ENCODE measurements at regions not wholly inside any gene's neighbourhood (a gene's known extent, or its start where the extent isn't known, plus 50 kb on each side); places are given as distances from the start of the nearest gene placed in this dataset.
A peak's percentile ranks its signal among the peaks of the same experiment; 100 is the strongest.

- Histone ChIP-seq H3K4me3 (no peak overlapping the region), H3K9me3 (no peaks in the 10 kb centered on the region), H3K27ac (no peak overlapping the region), H3K27me3 (no peaks in the 10 kb centered on the region), H3K4me1 (peaks cover 0 to 19% (median 0%) of the 10 kb centered on the region in 4 donors), H3K36me3 (no peaks in the 10 kb centered on the region)
- TF ChIP-seq CTCF (IDR thresholded peaks at IDR 0.05) (no peak), POLR2A (IDR thresholded peaks at IDR 0.05) (no peak)
- intact Hi-C loops (cut with DNase I): no loop called here
- ATAC-seq: no peak
- DNase-seq: no peak
- WGBS (ENCODE audit: insufficient coverage, low coverage, low lambda C conversion rate, missing lambda C conversion rate): 100% methylated on average over 1 of the region's 1 CpG
Observed at GRCh38 chr1:83548311-83548710, 450.6 kb downstream of the TTLL7 start.

DNA sequence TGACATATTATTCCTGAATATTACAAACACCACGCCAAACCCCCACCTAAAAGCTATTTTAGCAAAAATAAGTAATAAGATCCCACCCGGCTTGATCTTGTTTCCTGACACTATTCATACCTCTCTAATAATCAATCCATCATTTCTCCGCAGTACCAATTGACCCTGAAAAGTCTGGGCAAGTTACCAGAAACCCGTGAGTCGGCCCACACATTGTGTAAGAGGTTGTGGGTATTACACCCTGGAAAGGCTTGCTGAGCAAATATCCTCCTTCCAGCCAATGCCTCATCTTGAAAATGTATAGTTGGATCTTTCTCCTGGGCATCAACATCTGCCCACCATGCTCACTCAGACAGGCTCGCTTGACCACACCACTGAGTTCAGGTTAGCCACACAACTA lies 451.0 kb downstream of the TTLL7 start:
- Histone ChIP-seq H3K9me3 (no peaks in the 10 kb centered on the region), H3K36me3 (no peaks in the 10 kb centered on the region), H3K27ac (no peak overlapping the region), H3K4me1 (peaks cover 0 to 19% (median 0%) of the 10 kb centered on the region in 4 donors), H3K27me3 (no peaks in the 10 kb centered on the region), H3K4me3 (no peak overlapping the region)
- WGBS (ENCODE audit: insufficient coverage, low coverage, low lambda C conversion rate, missing lambda C conversion rate): 50% methylated on average over 6 of the region's 6 CpGs
- ATAC-seq (peak; percentile 91 to 98 (median 97)), DNase-seq (peak; percentile 25 to 60 (median 56))
- TF ChIP-seq CTCF (IDR thresholded peaks at IDR 0.05) (no peak), POLR2A (IDR thresholded peaks at IDR 0.05) (no peak)
- intact Hi-C loops (cut with DNase I): no loop called here

- no peak overlapping the region for H3K27ac ChIP-seq
- peaks cover 0 to 19% (median 0%) of the 10 kb centered on the region in 4 donors for H3K4me1 ChIP-seq
- intact Hi-C loops (cut with DNase I): no loop called here
- no peaks in the 10 kb centered on the region for H3K9me3 ChIP-seq
- no peak for TF ChIP-seq CTCF (IDR thresholded peaks at IDR 0.05)
- no peak for TF ChIP-seq POLR2A (IDR thresholded peaks at IDR 0.05)
- no peaks in the 10 kb centered on the region for H3K27me3 ChIP-seq
- no peak overlapping the region for H3K4me3 ChIP-seq
- DNase-seq (no peak), ATAC-seq (no peak)
- 71% methylated on average over 1 of the region's 1 CpG for WGBS (ENCODE audit: insufficient coverage, low coverage, low lambda C conversion rate, missing lambda C conversion rate)
- no peaks in the 10 kb centered on the region for H3K36me3 ChIP-seq
Observed at GRCh38 chr1:83546874-83547273, 452.1 kb downstream of the TTLL7 start.

DNA sequence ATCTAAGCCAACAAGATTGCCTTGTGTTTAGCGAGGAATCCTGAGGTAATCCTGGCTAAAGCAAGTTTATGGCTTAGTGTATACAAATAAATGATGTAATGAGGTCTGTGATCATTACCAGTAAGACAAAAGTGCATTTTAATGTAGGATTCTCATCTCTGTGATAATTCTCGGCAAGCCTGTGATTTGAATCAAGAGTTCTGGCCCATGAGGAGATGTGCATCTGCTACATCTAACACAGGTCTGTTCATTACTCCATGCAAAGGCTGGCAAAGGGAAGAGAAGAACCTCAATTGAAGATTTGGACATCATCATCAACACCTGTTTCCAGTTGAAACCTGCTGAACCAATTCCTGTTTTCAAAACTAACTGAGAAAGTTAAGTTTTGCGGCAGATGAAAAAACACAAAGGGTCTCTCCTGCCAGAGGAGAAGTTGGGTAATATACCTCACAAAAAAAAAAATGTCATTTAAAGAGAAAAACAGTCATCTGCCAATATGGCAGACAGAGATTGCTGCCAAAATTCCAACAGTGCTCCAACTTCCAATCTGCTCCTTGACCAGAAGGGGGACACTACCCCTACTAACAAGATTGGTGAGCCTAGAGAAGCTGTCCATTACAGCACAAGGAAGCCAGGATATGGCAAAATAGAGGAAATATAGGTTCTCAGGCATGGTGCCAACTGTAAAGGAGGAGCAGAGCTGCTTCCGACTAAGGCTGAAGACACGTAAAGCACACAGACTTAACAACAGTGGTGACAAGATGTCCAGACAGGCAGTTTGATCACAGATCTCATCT lies 453.7 kb downstream of the TTLL7 start:
- Histone ChIP-seq H3K9me3 (no peaks in the 10 kb centered on the region), H3K36me3 (no peaks in the 10 kb centered on the region), H3K27me3 (no peaks in the 10 kb centered on the region), H3K4me3 (no peak overlapping the region), H3K27ac (no peak overlapping the region), H3K4me1 (peaks cover 0 to 19% (median 0%) of the 10 kb centered on the region in 4 donors)
- WGBS (ENCODE audit: insufficient coverage, low coverage, low lambda C conversion rate, missing lambda C conversion rate): 76% methylated on average over 2 of the region's 5 CpGs
- DNase-seq: no peak
- intact Hi-C loops (cut with DNase I): no loop called here
- no peak for ATAC-seq
- TF ChIP-seq POLR2A (IDR thresholded peaks at IDR 0.05): no peak
- no peak for TF ChIP-seq CTCF (IDR thresholded peaks at IDR 0.05)

Measured in right lobe of liver (tissue), 6 donors.